Adrenal gland (tissue), 9 donors: ENCODE measurements at regions not wholly inside any gene's neighbourhood (a gene's known extent, or its start where the extent isn't known, plus 50 kb on each side); places are given as distances from the start of the nearest gene placed in this dataset.

ENCODE experiments used
- DNase-seq, 7 donors: peaks; one replicate each; pipeline ENCODE4 v3.0.0-alpha.2; 2019 to 2020
- H3K27ac ChIP-seq, 5 donors: fragments of 200-600 bp; sonication (generic) in 4 of 5; 1 replicate in 3 of 5; 2 replicates in 2 of 5; pipeline versions ENCODE4 v1.5.1 to v1.8.0; 2016 to 2020; ENCODE audit warnings: mild to moderate bottlenecking in 1 of 5
- H3K27me3 ChIP-seq: fragments of 200-600 bp; 2 replicates; pipeline ENCODE4 v1.8.0; 2021
- H3K36me3 ChIP-seq, 2 donors: fragments of 200-600 bp; replicated peaks in 1 of 2; 1 replicate in 1 of 2; 2 replicates in 1 of 2; pipeline versions ENCODE4 v1.5.1 to v1.8.0; 2018 to 2022
- H3K4me1 ChIP-seq, 2 donors: fragments of 200-600 bp; replicated peaks in 1 of 2; 1 replicate in 1 of 2; 2 replicates in 1 of 2; pipeline versions ENCODE4 v1.5.1 to v1.8.0; 2018 to 2021
- H3K4me3 ChIP-seq, 4 donors: fragments of 200-600 bp; sonication (generic) in 3 of 4; one replicate each; pipeline ENCODE4 v1.5.1; 2016 to 2018
- H3K9me3 ChIP-seq, 3 donors: fragments of 200-600 bp; sonication (generic) in 1 of 3; replicated peaks in 1 of 3; 1 replicate in 2 of 3; 2 replicates in 1 of 3; pipeline versions ENCODE4 v1.5.1 to v1.8.0; 2016 to 2021
- POLR2A ChIP-seq, 2 donors: fragments of 450-650 bp; IDR thresholded peaks; one replicate each; pipeline ENCODE4 v1.6.1; 2017; ENCODE audit warnings: antibody characterized with exemption in 2 of 2, mild to moderate bottlenecking in 2 of 2, moderate library complexity in 1 of 2
- WGBS, 4 donors: extraction: QIAGEN DNeasy Blood & Tissue Kit in 2 of 4; methylation state at CpG; one replicate each; pipeline versions ENCODE4 v1.1.5 to v1.1.7; 2013 to 2017; 5-methylcytosine and 5-hydroxymethylcytosine counted together
- intact Hi-C, 2 donors: fragments of 100-400 bp; cut with DNase I; formaldehyde crosslinking; loops; one replicate each; pipeline versions ENCODE4 v1.14.1 to v1.15.0; 2022 to 2023
- TF ChIP-seq, protein P1 (sequence below), 6 experiments: fragments of 450-650 bp in 4 of 6; fragments of 200-600 bp in 2 of 6; sonication (generic) in 1 of 6; IDR thresholded peaks; 1 replicate in 5 of 6; 2 replicates in 1 of 6; pipeline versions ENCODE4 v1.5.1 to v1.8.0; 2016 to 2021; ENCODE audit warnings: antibody characterized with exemption in 6 of 6, mild to moderate bottlenecking in 2 of 6, moderate library complexity in 1 of 6
- donor health status: healthy with polysubstance abuse.
- donor health status: Bipolar disorder and iron deficiency.
- donor health status: DM: yes; HTN: yes; CAD: no.
- donor health status: DM: no; HTN: no; CAD: no.
- donor health status: DM: no; HTN: no; CAD: no.

DNA sequence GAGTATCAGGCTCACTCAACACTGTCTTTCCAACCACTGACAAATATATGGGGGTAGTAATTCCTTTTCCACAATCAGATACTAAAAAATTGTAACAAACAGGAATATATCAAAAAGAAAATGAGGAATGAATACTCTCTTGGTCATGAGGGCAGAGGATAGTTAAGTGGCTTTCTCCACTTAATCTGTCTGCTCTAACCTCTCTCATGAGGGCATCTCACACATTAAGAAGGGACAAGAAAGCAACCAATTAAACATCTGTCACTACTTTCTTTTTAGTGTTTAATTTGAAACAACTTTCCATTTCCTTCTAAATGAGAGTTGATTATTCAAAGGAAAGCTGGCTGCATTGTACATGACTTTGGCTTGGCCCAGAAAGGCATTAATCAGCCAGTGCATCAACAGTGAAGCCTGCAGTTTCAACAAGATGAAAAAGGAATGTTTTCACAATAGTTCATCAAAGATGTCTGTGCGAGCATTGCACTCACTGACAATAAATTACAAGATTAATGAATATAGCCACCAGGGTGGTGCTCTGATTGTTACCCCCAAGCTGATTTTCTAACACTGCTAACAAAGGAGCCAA, 142.0 kb downstream of the SEC23A start:
- H3K27me3 ChIP-seq, result no peaks in the 10 kb centered on the region
- intact Hi-C loops, result no loop called here
- H3K36me3 ChIP-seq, result no peaks in the 10 kb centered on the region
- WGBS, 4 donors, result 39 to 77% (median 58%) methylated on average over 1 of the region's 1 CpG
- H3K27ac ChIP-seq, result no peak overlapping the region
- H3K9me3 ChIP-seq, result no peaks in the 10 kb centered on the region
- TF ChIP-seq POLR2A (IDR thresholded peaks at IDR 0.05), result no peak
- TF ChIP-seq, protein P1, sequence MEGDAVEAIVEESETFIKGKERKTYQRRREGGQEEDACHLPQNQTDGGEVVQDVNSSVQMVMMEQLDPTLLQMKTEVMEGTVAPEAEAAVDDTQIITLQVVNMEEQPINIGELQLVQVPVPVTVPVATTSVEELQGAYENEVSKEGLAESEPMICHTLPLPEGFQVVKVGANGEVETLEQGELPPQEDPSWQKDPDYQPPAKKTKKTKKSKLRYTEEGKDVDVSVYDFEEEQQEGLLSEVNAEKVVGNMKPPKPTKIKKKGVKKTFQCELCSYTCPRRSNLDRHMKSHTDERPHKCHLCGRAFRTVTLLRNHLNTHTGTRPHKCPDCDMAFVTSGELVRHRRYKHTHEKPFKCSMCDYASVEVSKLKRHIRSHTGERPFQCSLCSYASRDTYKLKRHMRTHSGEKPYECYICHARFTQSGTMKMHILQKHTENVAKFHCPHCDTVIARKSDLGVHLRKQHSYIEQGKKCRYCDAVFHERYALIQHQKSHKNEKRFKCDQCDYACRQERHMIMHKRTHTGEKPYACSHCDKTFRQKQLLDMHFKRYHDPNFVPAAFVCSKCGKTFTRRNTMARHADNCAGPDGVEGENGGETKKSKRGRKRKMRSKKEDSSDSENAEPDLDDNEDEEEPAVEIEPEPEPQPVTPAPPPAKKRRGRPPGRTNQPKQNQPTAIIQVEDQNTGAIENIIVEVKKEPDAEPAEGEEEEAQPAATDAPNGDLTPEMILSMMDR (IDR thresholded peaks at IDR 0.05), result no peak
- no peaks in the 10 kb centered on the region for H3K4me1 ChIP-seq
- DNase-seq, result no peak
- no peak overlapping the region for H3K4me3 ChIP-seq

DNA sequence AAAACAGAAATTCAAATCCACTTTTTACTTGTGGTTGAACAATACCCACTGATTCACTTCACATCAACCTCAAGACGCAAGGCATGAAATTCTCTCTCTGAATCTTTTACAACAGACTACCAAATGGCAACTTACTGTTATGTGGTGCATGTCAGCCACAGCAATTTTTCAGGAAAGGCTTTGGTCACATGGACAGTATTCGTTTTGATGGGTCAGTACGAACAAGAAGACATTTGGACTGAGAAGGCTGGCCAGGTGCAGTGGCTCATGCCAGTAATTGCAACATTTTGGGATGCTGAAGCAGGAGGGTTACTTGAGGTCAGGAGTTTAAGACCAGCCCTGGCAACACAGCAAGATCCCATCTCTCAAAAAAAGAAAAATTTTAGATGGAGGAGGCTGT, 144.0 kb downstream of the SEC23A start:
- WGBS, 4 donors, result 71 to 88% (median 80%) methylated on average over 3 of the region's 3 CpGs
- Histone ChIP-seq H3K27me3 (no peaks in the 10 kb centered on the region), H3K4me3 (no peak overlapping the region), H3K4me1 (no peaks in the 10 kb centered on the region), H3K36me3 (no peaks in the 10 kb centered on the region), H3K27ac (no peak overlapping the region), H3K9me3 (no peaks in the 10 kb centered on the region)
- DNase-seq, result no peak
- intact Hi-C loops, result no loop called here
- no peak for TF ChIP-seq POLR2A (IDR thresholded peaks at IDR 0.05)
- TF ChIP-seq, protein P1 (IDR thresholded peaks at IDR 0.05), result no peak

- no peak for TF ChIP-seq POLR2A (IDR thresholded peaks at IDR 0.05)
- TF ChIP-seq, protein P1 (IDR thresholded peaks at IDR 0.05), result no peak
- H3K4me3 ChIP-seq, result no peak overlapping the region
- H3K27ac ChIP-seq, result no peak overlapping the region
- WGBS, 4 donors, result 55 to 85% (median 80%) methylated on average over 3 of the region's 3 CpGs
- H3K36me3 ChIP-seq, result no peaks in the 10 kb centered on the region
- no peaks in the 10 kb centered on the region for H3K9me3 ChIP-seq
- DNase-seq, result no peak
- no peaks in the 10 kb centered on the region for H3K4me1 ChIP-seq
- intact Hi-C loops, result no loop called here
- H3K27me3 ChIP-seq, result no peaks in the 10 kb centered on the region
Observed at GRCh38 chr14:38958589-38958988, 144.4 kb downstream of the SEC23A start.

DNA sequence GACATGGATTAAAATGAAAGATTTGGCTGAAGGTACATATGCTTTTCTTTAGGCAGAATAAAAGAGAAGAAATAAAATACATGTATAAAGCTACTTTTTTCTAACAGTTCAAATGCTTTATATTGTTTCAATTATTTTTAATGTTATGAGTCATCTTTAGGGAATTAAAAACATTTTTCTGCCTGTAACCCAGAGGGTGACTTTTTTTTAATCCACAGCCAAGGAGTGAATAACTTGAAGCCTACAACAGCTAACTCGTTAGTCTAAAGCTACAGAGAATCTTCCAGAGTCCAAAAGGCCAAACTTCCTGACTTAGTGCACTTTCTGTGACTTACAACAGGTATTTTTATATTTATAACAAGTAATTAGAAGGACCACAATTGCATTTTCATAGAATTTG, 151.6 kb downstream of the SEC23A start:
- no peaks in the 10 kb centered on the region for H3K9me3 ChIP-seq
- intact Hi-C loops, result no loop called here
- no peak overlapping the region for H3K27ac ChIP-seq
- no peaks in the 10 kb centered on the region for H3K27me3 ChIP-seq
- H3K36me3 ChIP-seq, result no peaks in the 10 kb centered on the region
- no peak overlapping the region for H3K4me3 ChIP-seq
- no peaks in the 10 kb centered on the region for H3K4me1 ChIP-seq
- TF ChIP-seq, protein P1 (IDR thresholded peaks at IDR 0.05), result no peak
- TF ChIP-seq POLR2A (IDR thresholded peaks at IDR 0.05), result no peak
- DNase-seq, result no peak
- 21 to 39% (median 30%) methylated on average over 1 of the region's 1 CpG for WGBS, 4 donors
